DMS153 treated with DMSO at 0.1 percent for 48 hours (cell line): ENCODE measurements at regions not wholly inside any gene's neighbourhood (a gene's known extent, or its start where the extent isn't known, plus 50 kb on each side); places are given as distances from the start of the nearest gene placed in this dataset.
A peak's percentile ranks its signal among the peaks of the same experiment; 100 is the strongest.

ENCODE experiments used
- DNase-seq: peaks from one replicate; lab custom pipeline; 2025; ENCODE audit not compliant: unreplicated experiment; lab: John Stamatoyannopoulos, UW

GRCh38 chr12:91382081-91382543 is 199.5 kb upstream of the DCN start:
- DNase-seq = peak; percentile 71

GRCh38 chr12:91381309-91381804 is 198.7 kb upstream of the DCN start:
- DNase-seq = no peak

DNA sequence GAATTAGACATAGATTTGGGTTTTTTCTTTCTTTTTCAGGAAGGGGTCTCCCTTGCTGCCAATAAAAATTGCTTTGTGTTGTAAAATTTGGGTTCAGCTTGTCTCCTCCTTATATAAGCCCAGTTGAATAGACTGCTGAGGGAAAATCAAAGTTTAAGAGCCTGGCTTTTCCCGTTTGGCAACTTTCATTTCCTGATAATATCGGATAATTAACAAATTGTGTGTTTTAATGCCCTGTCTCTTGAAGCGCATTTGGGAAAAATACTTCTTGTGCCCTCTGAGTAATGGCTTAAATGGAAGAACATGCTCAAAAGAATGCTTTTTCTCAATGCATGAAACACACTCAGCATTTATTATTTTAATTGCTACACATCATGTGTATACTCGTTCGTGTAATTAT is 198.0 kb upstream of the DCN start:
- DNase-seq = no peak

- no peak for DNase-seq
Measured at GRCh38 chr12:91379051-91379775, 196.6 kb upstream of the DCN start.

DNA sequence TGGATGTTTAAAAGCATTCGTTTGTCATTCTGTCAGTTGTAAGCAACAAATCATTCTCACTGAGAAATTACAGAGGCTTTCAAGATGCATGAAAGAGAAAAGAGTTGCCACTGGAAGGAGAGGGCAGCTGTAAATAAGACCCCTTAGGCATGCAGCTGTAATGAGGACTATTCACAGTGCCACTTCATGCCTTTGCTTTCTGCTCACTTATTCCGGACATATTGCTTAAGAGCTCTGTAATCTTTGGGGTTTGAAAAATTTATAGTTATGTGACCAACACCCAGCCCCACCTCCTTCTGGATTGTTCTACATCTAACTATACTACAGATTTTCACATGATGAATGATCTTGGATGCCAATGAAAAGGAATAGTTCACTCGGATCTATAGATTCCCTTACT is 194.8 kb upstream of the DCN start:
- DNase-seq = no peak

DNA sequence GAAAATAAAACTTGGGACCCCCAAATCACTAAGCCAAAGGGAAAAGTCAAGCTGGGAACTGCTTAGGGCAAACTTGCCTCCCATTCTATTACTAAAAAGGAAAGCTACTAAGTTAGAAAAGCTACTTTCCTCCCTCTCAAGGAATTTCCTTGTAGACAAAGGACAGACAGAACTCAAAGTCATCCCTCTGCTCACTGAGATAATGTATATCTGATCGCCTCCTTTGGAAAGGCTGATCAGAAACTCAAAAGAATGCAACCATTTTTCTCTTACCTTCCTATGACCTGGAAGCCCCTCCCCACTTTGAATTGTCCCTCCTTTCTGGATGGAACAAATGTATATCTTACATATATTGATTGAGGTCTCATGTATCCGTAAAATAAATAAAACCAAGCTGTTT is 190.5 kb upstream of the DCN start:
- no peak for DNase-seq

GRCh38 chr12:91370086-91370868 is 187.7 kb upstream of the DCN start:
- no peak for DNase-seq

GRCh38 chr12:91368613-91369012 is 186.0 kb upstream of the DCN start:
- DNase-seq = no peak

DNA sequence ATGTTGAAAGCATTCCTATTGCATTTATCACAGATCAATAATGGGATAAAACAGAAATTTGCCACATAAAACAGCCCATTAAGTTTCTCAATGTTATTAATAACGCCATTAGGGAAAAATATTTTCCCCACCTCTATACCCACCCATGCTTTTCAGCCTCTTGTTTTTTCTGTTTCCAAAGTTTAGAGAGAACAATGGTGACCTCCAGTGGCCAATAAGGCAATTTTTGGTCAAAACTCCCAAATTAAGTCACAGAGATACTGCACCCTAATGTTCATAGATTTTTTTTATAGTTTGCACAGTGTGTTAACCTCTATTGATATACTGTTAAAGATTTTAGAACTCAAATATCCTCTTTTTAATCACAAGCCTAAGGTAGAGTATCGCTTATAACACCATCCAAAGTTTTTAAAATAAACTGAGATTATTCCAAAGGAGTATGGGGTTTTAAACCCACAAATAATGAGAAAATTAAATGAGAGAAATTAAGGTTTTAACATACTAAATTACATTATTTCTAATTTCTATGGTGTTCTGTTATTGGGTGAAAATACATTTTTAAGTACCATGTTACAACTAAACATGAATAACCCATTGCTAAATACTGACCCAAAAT is 184.7 kb upstream of the DCN start:
- DNase-seq = no peak

- no peak for DNase-seq
Measured at GRCh38 chr12:91364471-91365184, 182.0 kb upstream of the DCN start.

GRCh38 chr12:91361864-91362263 is 179.2 kb upstream of the DCN start:
- DNase-seq = peak; percentile 46

- no peak for DNase-seq
Measured at GRCh38 chr12:91357381-91357780, 174.8 kb upstream of the DCN start.

GRCh38 chr12:91356405-91356804 is 173.8 kb upstream of the DCN start:
- DNase-seq = no peak

DNA sequence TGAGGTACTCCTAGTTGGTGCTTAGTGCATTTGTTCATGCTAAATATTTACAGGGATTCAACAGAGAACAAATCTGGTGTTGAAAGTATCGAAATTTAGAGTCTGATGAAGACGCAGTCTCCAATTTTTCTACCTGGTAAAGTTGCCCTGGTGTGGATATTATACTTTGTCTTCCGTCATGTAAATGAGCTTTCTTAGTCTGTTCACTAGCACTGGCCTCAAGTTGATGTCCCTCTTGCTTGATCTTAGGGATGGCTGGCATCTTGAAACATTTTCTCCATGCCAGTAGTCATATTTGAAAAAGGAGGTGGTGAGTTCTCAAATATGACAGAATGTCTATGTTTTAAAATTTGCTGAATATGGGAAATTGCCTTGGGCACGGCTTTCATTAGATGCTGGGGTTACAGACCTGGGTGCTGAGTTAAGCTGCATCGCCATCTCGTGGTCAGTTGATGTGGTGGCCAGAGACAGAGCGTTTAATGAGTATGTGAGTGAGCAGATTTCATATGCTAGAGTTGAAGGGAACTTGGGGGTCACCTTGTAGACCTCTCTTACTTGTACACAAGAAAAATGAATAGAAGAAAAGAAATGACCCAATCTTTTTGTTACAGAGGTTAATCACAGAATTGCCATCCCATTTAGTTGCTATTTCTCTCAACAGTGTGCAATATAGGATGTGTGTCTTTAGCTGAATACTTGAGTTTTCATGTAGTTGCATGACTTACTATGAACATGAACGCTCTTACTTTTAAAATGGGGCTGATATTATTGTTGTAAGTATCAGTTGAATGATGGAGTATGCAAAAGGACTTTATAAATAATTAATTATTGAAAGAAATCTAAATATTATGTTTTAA is 172.8 kb upstream of the DCN start:
- peak; percentile 62 for DNase-seq

DNA sequence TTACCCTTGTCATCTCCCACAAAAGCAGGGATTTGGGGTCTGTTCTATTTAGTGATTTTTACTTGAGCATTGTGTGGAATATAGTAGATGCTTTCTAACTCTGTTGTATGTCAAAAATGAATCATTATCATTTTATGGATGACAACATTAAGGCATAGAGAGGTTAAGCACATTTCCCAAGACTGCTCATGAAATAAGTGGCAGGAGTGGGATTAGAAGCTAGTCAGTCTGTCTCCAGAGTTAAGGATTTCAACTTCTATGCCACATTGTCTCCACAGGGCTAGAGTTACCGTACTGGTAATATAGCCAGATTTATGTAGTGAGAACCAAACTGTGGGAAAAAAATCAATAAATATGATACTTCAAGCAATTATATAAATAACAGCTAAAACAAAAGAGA is 170.6 kb upstream of the DCN start:
- no peak for DNase-seq

- no peak for DNase-seq
Measured at GRCh38 chr12:91349476-91349875, 166.9 kb upstream of the DCN start.

DNA sequence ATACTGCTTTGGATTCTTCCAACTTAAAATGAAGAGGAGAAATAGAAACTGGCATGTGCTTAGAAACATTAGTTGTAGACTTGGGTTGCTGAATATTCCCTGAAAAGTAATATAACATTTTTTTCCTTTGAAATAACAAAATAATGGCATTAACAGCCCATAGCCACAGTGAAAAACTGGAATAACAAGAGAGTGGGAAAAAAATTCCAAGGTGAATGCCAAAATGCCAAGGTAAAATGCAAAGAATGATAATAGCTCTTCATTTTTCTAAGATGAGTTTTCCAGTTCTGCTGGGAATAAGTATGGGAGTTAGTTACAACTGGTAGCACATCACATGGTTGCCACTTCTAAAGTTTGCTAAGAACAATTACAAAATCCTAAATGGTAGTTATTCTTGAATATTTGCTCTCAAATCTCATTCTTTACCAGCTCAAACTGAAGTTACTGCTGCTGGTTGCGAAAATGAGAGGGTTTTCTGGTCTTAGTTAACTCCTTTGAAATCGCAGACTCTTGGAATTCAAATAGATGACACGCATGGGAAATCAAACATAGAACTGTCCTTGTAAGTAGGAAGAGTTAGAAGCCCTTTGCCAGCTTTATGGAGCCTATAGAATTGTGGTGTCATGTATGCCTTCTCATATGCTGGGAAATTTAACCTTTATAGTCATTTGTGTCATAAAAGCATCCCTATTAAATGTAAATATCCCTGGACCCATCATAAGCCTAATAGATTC is 165.0 kb upstream of the DCN start:
- DNase-seq = no peak

DNA sequence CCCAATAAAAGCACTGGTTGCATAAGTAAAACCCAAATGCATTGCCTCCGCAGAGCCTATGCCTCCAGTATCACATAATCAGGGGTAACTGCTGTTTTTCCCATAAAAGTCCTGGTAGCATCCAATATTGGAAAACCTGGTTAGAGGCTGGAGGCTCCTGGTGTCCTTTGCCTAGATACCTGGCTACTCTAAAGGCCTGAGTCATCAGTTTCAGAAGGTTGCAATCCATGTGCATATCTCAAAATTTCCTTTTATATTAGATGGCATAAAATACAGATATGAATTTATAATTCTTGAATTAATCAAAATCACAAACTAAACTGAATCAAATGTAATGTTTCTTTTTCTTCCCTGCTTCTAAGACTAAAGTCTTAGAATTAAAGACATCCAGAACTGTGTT is 164.2 kb upstream of the DCN start:
- DNase-seq = no peak

DNA sequence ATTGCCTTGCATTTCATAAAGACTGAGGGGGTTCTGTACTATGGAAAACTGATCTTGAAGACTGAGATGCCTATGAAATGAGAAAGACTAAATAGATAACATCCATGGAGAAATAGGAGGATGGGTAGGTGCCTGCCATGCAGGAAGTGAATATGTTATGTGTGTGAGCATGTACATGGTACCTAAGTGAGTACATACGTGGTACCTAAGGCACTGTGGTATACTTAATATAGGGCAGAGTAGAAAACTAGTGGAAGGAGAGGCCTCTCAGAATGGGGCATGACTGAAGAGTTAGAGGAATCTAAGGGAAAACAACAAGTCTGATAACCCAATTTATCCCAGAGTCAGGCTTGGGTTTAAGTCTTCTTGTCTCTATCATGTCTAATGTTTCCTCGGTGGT is 161.8 kb upstream of the DCN start:
- DNase-seq = no peak

GRCh38 chr12:91343010-91343409 is 160.4 kb upstream of the DCN start:
- DNase-seq = no peak
